RWPE1 (cell line): ENCODE measurements at regions not wholly inside any gene's neighbourhood (a gene's known extent, or its start where the extent isn't known, plus 50 kb on each side); places are given as distances from the start of the nearest gene placed in this dataset.

ENCODE experiments used
- CTCF ChIA-PET: fragments of 350-600 bp; sonication (Branson Sonifier 250); formaldehyde crosslinking; extraction: SDS; loops from one replicate; lab custom pipeline; 2021; lab: Yijun Ruan, JAX
- POLR2A ChIA-PET: fragments of 400-600 bp; formaldehyde crosslinking; extraction: SDS; loops from one replicate; lab custom pipeline; 2020; ENCODE audit warnings: antibody characterized with exemption; ENCODE audit not compliant: low non-redundant PET; lab: Yijun Ruan, JAX
- DNase-seq: peaks from one replicate; pipeline ENCODE4 v3.0.0; 2012; ENCODE audit warnings: low spot score
- H3K27ac ChIP-seq: fragments of 450-650 bp; 2 replicates; pipeline ENCODE4 v1.5.1; 2017
- CTCF ChIP-seq: fragments of 450-650 bp; conservative IDR thresholded peaks from 2 replicates; pipeline ENCODE4 v1.5.1; 2017; ENCODE audit warnings: low read depth, mild to moderate bottlenecking

GRCh38 chr20:10920396-10920795 lies 246.6 kb upstream of the JAG1 start:
- ChIA-PET CTCF (no interaction called here), POLR2A (no interaction called here)
- peak overlapping the region; percentile 75 for H3K27ac ChIP-seq
- no peak for TF ChIP-seq CTCF
- DNase-seq = no peak

GRCh38 chr20:10921491-10922010 lies 247.8 kb upstream of the JAG1 start:
- CTCF ChIA-PET = interaction anchor here (0.8 to 1.1 kb wide), 4 partner anchors 14 to 247 kb away, joined by 3 to 5 read pairs (median 4); partner anchors contain the start of gene JAG1
- no peak for TF ChIP-seq CTCF
- peak; percentile 26 for DNase-seq
- no peak overlapping the region for H3K27ac ChIP-seq
- POLR2A ChIA-PET = no interaction called here

DNA sequence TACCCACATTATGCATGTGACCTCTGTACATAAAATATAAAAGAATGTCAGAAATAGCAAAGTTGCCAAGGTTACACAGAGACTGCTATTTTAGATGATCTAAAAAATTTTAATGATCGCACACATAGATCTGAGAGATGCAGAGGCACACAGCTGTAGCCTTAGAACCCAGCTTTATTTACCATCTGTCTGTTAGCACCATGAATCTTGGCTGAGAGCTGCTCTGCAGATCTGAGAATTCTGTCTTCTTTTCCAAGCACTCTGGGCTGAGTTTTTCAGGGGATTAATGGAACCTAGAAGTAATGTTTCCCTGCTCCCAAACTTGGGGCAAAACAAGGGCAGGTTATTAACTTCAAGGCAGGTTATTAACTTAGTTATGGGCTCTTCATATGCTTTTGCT lies 248.7 kb upstream of the JAG1 start:
- no peak for DNase-seq
- ChIA-PET CTCF (interaction anchor here (1.0 kb wide), 1 partner anchor 141 kb away, joined by 3 read pairs; no protein-coding TSS in a partner anchor), POLR2A (no interaction called here)
- TF ChIP-seq CTCF = no peak
- H3K27ac ChIP-seq = no peak overlapping the region

GRCh38 chr20:10922941-10923340 lies 249.1 kb upstream of the JAG1 start:
- ChIA-PET POLR2A (no interaction called here), CTCF (no interaction called here)
- no peak overlapping the region for H3K27ac ChIP-seq
- TF ChIP-seq CTCF = no peak
- peak; percentile 70 for DNase-seq

DNA sequence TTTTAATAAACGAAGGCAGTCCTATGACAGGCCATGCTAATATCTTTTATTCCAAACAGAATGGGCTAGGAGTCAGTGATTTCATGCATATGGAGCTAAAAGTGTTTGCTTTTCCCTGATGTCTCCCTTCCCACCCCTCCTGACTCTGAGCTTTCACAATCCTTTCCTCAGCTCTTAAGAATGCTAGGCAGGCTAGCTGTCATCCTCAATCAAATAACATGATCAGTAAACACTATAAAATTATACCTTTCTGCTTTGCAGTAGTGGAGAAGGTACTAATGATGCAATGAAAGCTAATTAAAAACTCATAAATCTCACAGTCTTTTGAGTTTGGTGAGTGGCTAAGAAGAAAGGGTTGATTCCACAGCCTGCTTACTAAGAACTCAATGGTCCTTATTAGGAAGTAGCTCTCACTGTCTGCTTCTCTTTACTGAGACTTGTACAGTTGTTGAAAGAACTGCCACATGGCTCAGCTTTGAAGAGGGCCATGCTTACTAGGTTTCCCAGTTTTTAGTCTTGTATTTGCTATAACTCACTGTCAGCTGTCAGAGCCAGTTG lies 250.9 kb upstream of the JAG1 start:
- peak; percentile 26 for DNase-seq
- CTCF ChIA-PET = interaction anchor here (0.6 kb wide), 1 partner anchor 33 kb away, joined by 3 read pairs; no protein-coding TSS in a partner anchor
- H3K27ac ChIP-seq = no peak overlapping the region

GRCh38 chr20:10925767-10926166 lies 252.0 kb upstream of the JAG1 start:
- CTCF ChIA-PET = no interaction called here
- TF ChIP-seq CTCF = no peak
- POLR2A ChIA-PET = no interaction called here
- H3K27ac ChIP-seq = no peak overlapping the region
- no peak for DNase-seq

More for the DNA sequence above, 250.9 kb upstream of the JAG1 start:
- TF ChIP-seq CTCF = no peak
- POLR2A ChIA-PET = no interaction called here
